ENCODE measurements at regions not wholly inside any gene's neighbourhood (a gene's known extent, or its start where the extent isn't known, plus 50 kb on each side); places are given as distances from the start of the nearest gene placed in this dataset.

GRCh38 chr4:11691236-11691635 is 262.5 kb upstream of the HS3ST1 start:
- TF ChIP-seq, protein P1, sequence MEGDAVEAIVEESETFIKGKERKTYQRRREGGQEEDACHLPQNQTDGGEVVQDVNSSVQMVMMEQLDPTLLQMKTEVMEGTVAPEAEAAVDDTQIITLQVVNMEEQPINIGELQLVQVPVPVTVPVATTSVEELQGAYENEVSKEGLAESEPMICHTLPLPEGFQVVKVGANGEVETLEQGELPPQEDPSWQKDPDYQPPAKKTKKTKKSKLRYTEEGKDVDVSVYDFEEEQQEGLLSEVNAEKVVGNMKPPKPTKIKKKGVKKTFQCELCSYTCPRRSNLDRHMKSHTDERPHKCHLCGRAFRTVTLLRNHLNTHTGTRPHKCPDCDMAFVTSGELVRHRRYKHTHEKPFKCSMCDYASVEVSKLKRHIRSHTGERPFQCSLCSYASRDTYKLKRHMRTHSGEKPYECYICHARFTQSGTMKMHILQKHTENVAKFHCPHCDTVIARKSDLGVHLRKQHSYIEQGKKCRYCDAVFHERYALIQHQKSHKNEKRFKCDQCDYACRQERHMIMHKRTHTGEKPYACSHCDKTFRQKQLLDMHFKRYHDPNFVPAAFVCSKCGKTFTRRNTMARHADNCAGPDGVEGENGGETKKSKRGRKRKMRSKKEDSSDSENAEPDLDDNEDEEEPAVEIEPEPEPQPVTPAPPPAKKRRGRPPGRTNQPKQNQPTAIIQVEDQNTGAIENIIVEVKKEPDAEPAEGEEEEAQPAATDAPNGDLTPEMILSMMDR (IDR thresholded peaks at IDR 0.05): no peak
- no peak for FAIRE-seq
- no peak for DNase-seq

DNA sequence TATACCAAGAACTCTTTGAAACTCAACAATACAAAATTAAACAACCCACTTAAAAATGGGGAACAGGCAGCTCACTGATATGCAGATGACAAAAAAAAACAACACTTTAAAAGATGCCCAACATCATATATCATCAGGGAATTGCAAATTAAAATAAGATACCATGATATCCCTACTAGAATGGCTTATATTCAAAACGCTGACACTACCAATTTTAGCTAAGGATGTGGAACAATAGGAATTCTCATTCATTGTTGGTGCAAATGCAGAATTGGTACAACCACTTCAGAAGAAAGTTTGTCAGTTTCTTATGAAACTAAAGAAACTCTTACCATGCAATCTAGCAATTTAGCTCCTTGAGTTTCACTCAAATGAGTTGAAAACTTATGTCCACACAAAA is 259.0 kb upstream of the HS3ST1 start:
- no peak for FAIRE-seq
- TF ChIP-seq, protein P1 (IDR thresholded peaks at IDR 0.05): no peak
- intact Hi-C loops (cut with DNase I): no loop called here
- Histone ChIP-seq H3K9me3 (no peaks in the 10 kb centered on the region), H3K36me3 (no peaks in the 10 kb centered on the region), H3K4me1 (no peaks in the 10 kb centered on the region), H3K27ac (no peak overlapping the region), H3K27me3 (no peaks in the 10 kb centered on the region), H3K4me3 (no peak overlapping the region)
- no peak for DNase-seq
- ATAC-seq: no peak
- 53 to 61% methylated on average over 1 of the region's 1 CpG for WGBS, 2 donors

More at GRCh38 chr4:11691236-11691635, 262.5 kb upstream of the HS3ST1 start:
- no peaks in the 10 kb centered on the region for H3K27me3 ChIP-seq
- intact Hi-C loops (cut with DNase I): no loop called here
- 11 to 13% methylated on average over 3 of the region's 3 CpGs for WGBS, 2 donors
- H3K4me3 ChIP-seq: no peak overlapping the region
- no peak for ATAC-seq
- H3K9me3 ChIP-seq: no peaks in the 10 kb centered on the region
- no peak overlapping the region for H3K27ac ChIP-seq
- no peaks in the 10 kb centered on the region for H3K4me1 ChIP-seq
- no peaks in the 10 kb centered on the region for H3K36me3 ChIP-seq

GRCh38 chr4:11685481-11685880 is 256.8 kb upstream of the HS3ST1 start:
- Histone ChIP-seq H3K36me3 (no peaks in the 10 kb centered on the region), H3K9me3 (no peaks in the 10 kb centered on the region), H3K27ac (no peak overlapping the region), H3K4me3 (no peak overlapping the region), H3K27me3 (no peaks in the 10 kb centered on the region), H3K4me1 (no peaks in the 10 kb centered on the region)
- TF ChIP-seq, protein P1 (IDR thresholded peaks at IDR 0.05): no peak
- WGBS, 2 donors: 61 to 75% methylated on average over 5 of the region's 5 CpGs
- DNase-seq (no peak), ATAC-seq (no peak), FAIRE-seq (no peak)
- intact Hi-C loops (cut with DNase I): no loop called here

GRCh38 chr4:11675051-11675800 is 246.5 kb upstream of the HS3ST1 start:
- Histone ChIP-seq H3K4me3 (no peak overlapping the region), H3K27ac (no peak overlapping the region), H3K4me1 (no peaks in the 10 kb centered on the region), H3K9me3 (no peaks in the 10 kb centered on the region), H3K36me3 (no peaks in the 10 kb centered on the region), H3K27me3 (no peaks in the 10 kb centered on the region)
- WGBS, 2 donors: 69 to 79% methylated on average over 3 of the region's 3 CpGs
- DNase-seq (no peak), ATAC-seq (no peak), FAIRE-seq (no peak)
- intact Hi-C loops (cut with DNase I): no loop called here
- TF ChIP-seq, protein P1 (IDR thresholded peaks at IDR 0.05): no peak

DNA sequence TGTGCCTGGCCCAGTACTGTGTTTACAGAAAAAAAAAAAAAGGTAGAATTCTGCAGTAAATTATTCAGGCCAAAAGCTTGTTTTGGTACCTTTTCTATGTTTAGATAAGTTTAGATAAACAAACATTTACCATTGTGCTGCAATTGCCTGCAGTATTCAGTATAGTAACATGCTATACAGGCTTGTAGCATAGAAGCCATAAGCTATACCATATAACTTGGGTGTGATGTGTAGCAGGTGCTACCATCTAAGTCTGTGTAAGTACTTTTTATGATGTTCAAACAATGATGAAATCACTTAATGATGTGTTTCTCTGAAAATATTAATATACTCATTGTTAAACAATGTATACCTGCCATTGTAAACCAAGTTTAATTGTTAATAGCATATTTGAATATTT is 241.6 kb upstream of the HS3ST1 start:
- Histone ChIP-seq H3K27ac (no peak overlapping the region), H3K27me3 (no peaks in the 10 kb centered on the region), H3K4me3 (no peak overlapping the region), H3K9me3 (no peaks in the 10 kb centered on the region), H3K36me3 (no peaks in the 10 kb centered on the region), H3K4me1 (no peaks in the 10 kb centered on the region)
- TF ChIP-seq, protein P1 (IDR thresholded peaks at IDR 0.05): no peak
- no peak for FAIRE-seq
- ATAC-seq: no peak
- no peak for DNase-seq
- intact Hi-C loops (cut with DNase I): no loop called here

Measured in pancreas (tissue), 10 donors.